Right cardiac atrium (tissue), 5 donors: ENCODE measurements at regions not wholly inside any gene's neighbourhood (a gene's known extent, or its start where the extent isn't known, plus 50 kb on each side); places are given as distances from the start of the nearest gene placed in this dataset.

Experiments
- ATAC-seq, 2 donors: fragments of 200-7000 bp; cut with Tn5 transposase; one replicate each; pipeline versions ENCODE4 v1.8.0 to v1.9.1; 2020; ENCODE audit warnings: moderate library complexity in 2 of 2, mild to moderate bottlenecking in 1 of 2
- DNase-seq, 3 donors: peaks; one replicate each; pipeline ENCODE4 v3.0.0-alpha.2; 2020
- H3K27ac ChIP-seq: one replicate; pipeline ENCODE4 v1.5.1; 2013; ENCODE audit warnings: mild to moderate bottlenecking, low read length, control low read depth, moderate library complexity
- H3K27me3 ChIP-seq: one replicate; pipeline ENCODE4 v1.6.1; 2013; ENCODE audit not compliant: control insufficient read depth, insufficient read depth
- H3K4me1 ChIP-seq: one replicate; pipeline ENCODE4 v1.6.1; 2013; ENCODE audit warnings: low read length; ENCODE audit not compliant: control insufficient read depth, insufficient read depth
- H3K4me3 ChIP-seq: one replicate; pipeline ENCODE4 v1.5.1; 2013; ENCODE audit warnings: low read length, control low read depth
- H3K9me3 ChIP-seq: one replicate; pipeline ENCODE4 v1.6.1; 2013; ENCODE audit warnings: low read length; ENCODE audit not compliant: control insufficient read depth
- WGBS: extraction: QIAGEN DNeasy Blood & Tissue Kit; methylation state at CpG from one replicate; pipeline ENCODE4 v1.1.7; 2013; 5-methylcytosine and 5-hydroxymethylcytosine counted together
- intact Hi-C, 4 donors: fragments of 100-400 bp; cut with DNase I; formaldehyde crosslinking; loops; one replicate each; pipeline versions ENCODE4 v1.11.0 to v1.14.0; 2022 to 2023
- donor health status: healthy with polysubstance abuse.
- donor health status: DM: no; HTN: yes; CAD: no.
- donor health status: DM: no; HTN: no; CAD: no.
- donor health status: DM: no; HTN: yes; CAD: no; lungs with severe emphysema.
- donor health status: DM: yes; HTN: yes; CAD: no.

GRCh38 chr7:46004965-46005364 is 83.9 kb upstream of the IGFBP3 start:
- Histone ChIP-seq H3K9me3 (no peaks in the 10 kb centered on the region), H3K27ac (no peak overlapping the region), H3K4me1 (peaks cover 2% of the 10 kb centered on the region), H3K4me3 (no peak overlapping the region), H3K27me3 (no peaks in the 10 kb centered on the region)
- no peak for ATAC-seq
- WGBS, result 78% methylated on average over 3 of the region's 3 CpGs
- intact Hi-C loops, result no loop called here
- DNase-seq, result no peak

GRCh38 chr7:46003896-46004875 is 83.1 kb upstream of the IGFBP3 start:
- H3K27ac ChIP-seq, result no peak overlapping the region
- peaks cover 2% of the 10 kb centered on the region for H3K4me1 ChIP-seq
- no peaks in the 10 kb centered on the region for H3K27me3 ChIP-seq
- intact Hi-C loops, result no loop called here
- no peak for DNase-seq
- WGBS, result 67% methylated on average over 5 of the region's 5 CpGs
- H3K9me3 ChIP-seq, result no peaks in the 10 kb centered on the region
- H3K4me3 ChIP-seq, result no peak overlapping the region
- no peak for ATAC-seq

- Histone ChIP-seq H3K4me1 (peaks cover 2% of the 10 kb centered on the region), H3K4me3 (no peak overlapping the region), H3K27ac (no peak overlapping the region), H3K27me3 (no peaks in the 10 kb centered on the region), H3K9me3 (no peaks in the 10 kb centered on the region)
- ATAC-seq (no peak), DNase-seq (no peak)
- intact Hi-C loops, result no loop called here
- 72% methylated on average over 2 of the region's 2 CpGs for WGBS
Observed at GRCh38 chr7:46003161-46003560, 82.1 kb upstream of the IGFBP3 start.

- Histone ChIP-seq H3K9me3 (no peaks in the 10 kb centered on the region), H3K4me1 (no peaks in the 10 kb centered on the region), H3K27ac (no peak overlapping the region), H3K4me3 (no peak overlapping the region), H3K27me3 (no peaks in the 10 kb centered on the region)
- ATAC-seq (no peak), DNase-seq (no peak)
- WGBS, result 86% methylated on average over 7 of the region's 7 CpGs
- intact Hi-C loops, result no loop called here
Observed at GRCh38 chr7:46000513-46000912, 79.4 kb upstream of the IGFBP3 start.

GRCh38 chr7:45999541-45999940 is 78.5 kb upstream of the IGFBP3 start:
- ATAC-seq (no peak), DNase-seq (no peak)
- Histone ChIP-seq H3K27ac (no peak overlapping the region), H3K4me1 (no peaks in the 10 kb centered on the region), H3K27me3 (no peaks in the 10 kb centered on the region), H3K4me3 (no peak overlapping the region), H3K9me3 (no peaks in the 10 kb centered on the region)
- intact Hi-C loops, result no loop called here
- 94% methylated on average over 1 of the region's 1 CpG for WGBS

GRCh38 chr7:45998506-45998905 is 77.4 kb upstream of the IGFBP3 start:
- intact Hi-C loops, result no loop called here
- H3K27me3 ChIP-seq, result no peaks in the 10 kb centered on the region
- no peaks in the 10 kb centered on the region for H3K9me3 ChIP-seq
- no peaks in the 10 kb centered on the region for H3K4me1 ChIP-seq
- 95% methylated on average over 1 of the region's 1 CpG for WGBS
- no peak overlapping the region for H3K27ac ChIP-seq
- H3K4me3 ChIP-seq, result no peak overlapping the region
- DNase-seq, result no peak
- ATAC-seq, result no peak

GRCh38 chr7:45993621-45994020 is 72.5 kb upstream of the IGFBP3 start:
- Histone ChIP-seq H3K27me3 (no peaks in the 10 kb centered on the region), H3K4me1 (no peaks in the 10 kb centered on the region), H3K4me3 (no peak overlapping the region), H3K9me3 (no peaks in the 10 kb centered on the region), H3K27ac (no peak overlapping the region)
- intact Hi-C loops, result no loop called here
- ATAC-seq (no peak), DNase-seq (no peak)

GRCh38 chr7:45992826-45993225 is 71.8 kb upstream of the IGFBP3 start:
- no peak for DNase-seq
- intact Hi-C loops, result no loop called here
- H3K9me3 ChIP-seq, result no peaks in the 10 kb centered on the region
- no peak overlapping the region for H3K4me3 ChIP-seq
- H3K27me3 ChIP-seq, result no peaks in the 10 kb centered on the region
- no peak overlapping the region for H3K27ac ChIP-seq
- ATAC-seq, result no peak
- WGBS, result 58% methylated on average over 4 of the region's 4 CpGs
- no peaks in the 10 kb centered on the region for H3K4me1 ChIP-seq

GRCh38 chr7:45990276-45990675 is 69.2 kb upstream of the IGFBP3 start:
- no peak for ATAC-seq
- Histone ChIP-seq H3K9me3 (no peaks in the 10 kb centered on the region), H3K27ac (no peak overlapping the region), H3K4me3 (no peak overlapping the region), H3K27me3 (no peaks in the 10 kb centered on the region), H3K4me1 (no peaks in the 10 kb centered on the region)
- intact Hi-C loops, result no loop called here
- 65% methylated on average over 3 of the region's 3 CpGs for WGBS
- no peak for DNase-seq

- 84% methylated on average over 9 of the region's 9 CpGs for WGBS
- Histone ChIP-seq H3K4me1 (peaks cover 4% of the 10 kb centered on the region), H3K27ac (no peak overlapping the region), H3K4me3 (no peak overlapping the region), H3K27me3 (no peaks in the 10 kb centered on the region), H3K9me3 (no peaks in the 10 kb centered on the region)
- intact Hi-C loops, result loop anchor here in 1 of 4 donors (5.0 kb wide), 1 partner anchor 49 kb away; no protein-coding TSS in a partner anchor
- no peak for DNase-seq
- peak in 1 of 2 donors; percentile 65 for ATAC-seq
Observed at GRCh38 chr7:45988405-45989057, 67.5 kb upstream of the IGFBP3 start.

- WGBS, result 71% methylated on average over 14 of the region's 14 CpGs
- ATAC-seq (peak in 1 of 2 donors; percentile 33), DNase-seq (peak in 2 of 3 donors; percentile 49 to 64)
- peaks cover 4% of the 10 kb centered on the region for H3K4me1 ChIP-seq
- intact Hi-C loops, result loop anchor here in 1 of 4 donors (5.0 kb wide), 1 partner anchor 50 kb away; no protein-coding TSS in a partner anchor
- H3K9me3 ChIP-seq, result no peaks in the 10 kb centered on the region
- H3K27ac ChIP-seq, result no peak overlapping the region
- no peak overlapping the region for H3K4me3 ChIP-seq
- H3K27me3 ChIP-seq, result no peaks in the 10 kb centered on the region
Observed at GRCh38 chr7:45987521-45988290, 66.6 kb upstream of the IGFBP3 start.
